ENCODE measurements at regions not wholly inside any gene's neighbourhood (a gene's known extent, or its start where the extent isn't known, plus 50 kb on each side); places are given as distances from the start of the nearest gene placed in this dataset.

GRCh38 chr4:166673911-166674310 lies 560.4 kb downstream of the SPOCK3 start:
- H3K27me3 ChIP-seq: no peaks in the 10 kb centered on the region
- H3K4me1 ChIP-seq: no peaks in the 10 kb centered on the region
- TF ChIP-seq CTCF (IDR thresholded peaks at IDR 0.05): no peak
- no peaks in the 10 kb centered on the region for H3K36me3 ChIP-seq
- intact Hi-C loops (cut with DNase I): no loop called here
- H3K4me3 ChIP-seq: no peak overlapping the region
- no peak for DNase-seq (ENCODE audit: low spot score in 2 of 2)
- H3K9me3 ChIP-seq: no peaks in the 10 kb centered on the region
- H3K27ac ChIP-seq: no peak overlapping the region

- H3K4me1 ChIP-seq: no peaks in the 10 kb centered on the region
- H3K27me3 ChIP-seq: no peaks in the 10 kb centered on the region
- no peaks in the 10 kb centered on the region for H3K9me3 ChIP-seq
- TF ChIP-seq CTCF (IDR thresholded peaks at IDR 0.05): no peak
- H3K27ac ChIP-seq: no peak overlapping the region
- no peaks in the 10 kb centered on the region for H3K36me3 ChIP-seq
- intact Hi-C loops (cut with DNase I): no loop called here
- no peak for DNase-seq (ENCODE audit: low spot score in 2 of 2)
- no peak overlapping the region for H3K4me3 ChIP-seq
Observed at GRCh38 chr4:166675411-166675810, 558.9 kb downstream of the SPOCK3 start.

GRCh38 chr4:166680796-166681195 lies 553.5 kb downstream of the SPOCK3 start:
- Histone ChIP-seq H3K27me3 (no peaks in the 10 kb centered on the region), H3K4me3 (no peak overlapping the region), H3K9me3 (no peaks in the 10 kb centered on the region), H3K36me3 (no peaks in the 10 kb centered on the region), H3K27ac (no peak overlapping the region), H3K4me1 (no peaks in the 10 kb centered on the region)
- no peak for DNase-seq (ENCODE audit: low spot score in 2 of 2)
- no peak for TF ChIP-seq CTCF (IDR thresholded peaks at IDR 0.05)
- intact Hi-C loops (cut with DNase I): no loop called here

GRCh38 chr4:166682200-166682599 lies 552.1 kb downstream of the SPOCK3 start:
- Histone ChIP-seq H3K27ac (no peak overlapping the region), H3K36me3 (no peaks in the 10 kb centered on the region), H3K4me1 (no peaks in the 10 kb centered on the region), H3K9me3 (no peaks in the 10 kb centered on the region), H3K27me3 (no peaks in the 10 kb centered on the region), H3K4me3 (no peak overlapping the region)
- DNase-seq (ENCODE audit: low spot score in 2 of 2): no peak
- no peak for TF ChIP-seq CTCF (IDR thresholded peaks at IDR 0.05)
- intact Hi-C loops (cut with DNase I): no loop called here

Data from ascending aorta (tissue), 2 donors.